HCT116 (cell line): ENCODE measurements at regions not wholly inside any gene's neighbourhood (a gene's known extent, or its start where the extent isn't known, plus 50 kb on each side); places are given as distances from the start of the nearest gene placed in this dataset.

Source experiments
- ATAC-seq: fragments of 200-7000 bp; cut with Tn5 transposase; 2 replicates; pipeline ENCODE4 v1.9.1; 2020; ENCODE audit warnings: mild to moderate bottlenecking, moderate library complexity
- BruUV-seq: library from RNA; stranded (reverse); fragments of 400-500 nt; replicated peaks from 2 replicates; lab custom pipeline; 2021; lab: Mats Ljungman, UMichigan
- CTCF ChIA-PET: fragments of 300-600 bp; sonication (Branson Sonifier 250); formaldehyde crosslinking; loops from one replicate; lab custom pipeline; 2021; ENCODE audit warnings: antibody characterized with exemption; lab: Charles Lee
- POLR2A ChIA-PET: fragments of 300-600, 350-600 bp; sonication (Branson Sonifier 250); formaldehyde crosslinking; loops from one replicate; lab custom pipeline; 2021; ENCODE audit warnings: antibody characterized with exemption; lab: Charles Lee
- RAD21 ChIA-PET, 2 experiments: fragments of 300-600 bp; sonication (Branson Sonifier 250); formaldehyde crosslinking; loops; one replicate each; lab custom pipeline; 2023; ENCODE audit warnings: low total read pairs in 2 of 2; ENCODE audit not compliant: uncharacterized antibody in 2 of 2, unreplicated experiment in 2 of 2, low non-redundant PET in 1 of 2; lab: Charles Lee
- DNase-seq: peaks from one replicate; pipeline ENCODE4 v3.0.0-alpha.2; 2010; ENCODE audit warnings: low read depth, low spot score
- H2AFZ ChIP-seq: fragments of 200-600 bp; shearing (Covaris generic), sonication (generic); 2 replicates; pipeline ENCODE4 v1.6.1; 2017; ENCODE audit warnings: low read depth, mixed run types, mixed read lengths, antibody characterized with exemption, low read length; ENCODE audit not compliant: poor library complexity, severe bottlenecking
- H3K27ac ChIP-seq: 2 replicates; pipeline ENCODE4 v1.5.1; 2012; ENCODE audit warnings: low read depth, low read length
- H3K27me3 ChIP-seq: fragments of 200-600 bp; sonication (generic); 2 replicates; pipeline ENCODE4 v1.6.1; 2016; ENCODE audit warnings: mixed run types, low read length, mixed read lengths; ENCODE audit not compliant: insufficient read depth
- H3K36me3 ChIP-seq, 2 experiments: fragments of 200-500 bp in 1 of 2; fragments of 200-600 bp in 1 of 2; sonication (Bioruptor generic) in 1 of 2; sonication (generic) in 1 of 2; 2 replicates each; pipeline versions ENCODE4 v1.5.1 to v1.6.1; 2014 to 2016; ENCODE audit warnings: low read length in 2 of 2, inconsistent platforms in 1 of 2, mixed read lengths in 1 of 2, mixed run types in 1 of 2; ENCODE audit not compliant: insufficient read depth in 2 of 2, control insufficient read depth in 1 of 2
- H3K4me1 ChIP-seq, 2 experiments: fragments of 200-600 bp in 1 of 2; sonication (generic) in 1 of 2; 2 replicates each; pipeline versions ENCODE4 v1.5.1 to v1.6.1; 2012 to 2017; ENCODE audit warnings: low read length in 2 of 2, inconsistent platforms in 1 of 2, mild to moderate bottlenecking in 1 of 2, mixed read lengths in 1 of 2, mixed run types in 1 of 2, moderate library complexity in 1 of 2; ENCODE audit not compliant: insufficient read depth in 2 of 2, control insufficient read depth in 1 of 2
- H3K4me2 ChIP-seq: fragments of 200-600 bp; sonication (generic); 2 replicates; pipeline ENCODE4 v1.6.1; 2017; ENCODE audit warnings: mixed run types, low read length, mixed read lengths
- H3K4me3 ChIP-seq, 2 experiments: fragments of 200-600 bp in 1 of 2; sonication (generic) in 1 of 2; replicated peaks in 1 of 2; 2 replicates each; pipeline ENCODE4 v1.5.1; 2011 to 2016; ENCODE audit warnings: low read length in 2 of 2, control low read depth in 1 of 2, low read depth in 1 of 2, mild to moderate bottlenecking in 1 of 2, mixed read lengths in 1 of 2, mixed run types in 1 of 2
- H3K79me2 ChIP-seq: fragments of 200-600 bp; sonication (generic); 2 replicates; pipeline ENCODE4 v1.6.1; 2017; ENCODE audit warnings: mild to moderate bottlenecking, mixed run types, low read length, moderate library complexity, mixed read lengths; ENCODE audit not compliant: insufficient read depth
- H3K9ac ChIP-seq: fragments of 200-600 bp; sonication (generic); 2 replicates; pipeline ENCODE4 v1.6.1; 2016; ENCODE audit warnings: low read length, mixed read lengths
- H3K9me2 ChIP-seq: fragments of 200-600 bp; sonication (generic), shearing (Covaris generic); 2 replicates; pipeline ENCODE4 v1.6.1; 2017; ENCODE audit warnings: mixed run types, mild to moderate bottlenecking, moderate library complexity; ENCODE audit not compliant: insufficient read depth
- H3K9me3 ChIP-seq, 2 experiments: fragments of 200-500 bp in 1 of 2; fragments of 200-600 bp in 1 of 2; sonication (Bioruptor generic) in 1 of 2; sonication (generic) in 1 of 2; 2 replicates each; pipeline ENCODE4 v1.6.1; 2014 to 2017; ENCODE audit warnings: low read length in 2 of 2, mixed read lengths in 2 of 2, inconsistent platforms in 1 of 2, low read depth in 1 of 2, mild to moderate bottlenecking in 1 of 2, mixed run types in 1 of 2, moderate library complexity in 1 of 2; ENCODE audit not compliant: control insufficient read depth in 1 of 2, insufficient read depth in 1 of 2
- H4K20me1 ChIP-seq: fragments of 200-600 bp; sonication (generic), shearing (Covaris generic); 2 replicates; pipeline ENCODE4 v1.6.1; 2017; ENCODE audit warnings: mixed run types, mild to moderate bottlenecking, moderate library complexity; ENCODE audit not compliant: insufficient read depth
- ATF3 ChIP-seq: IDR thresholded peaks from 2 replicates; pipeline ENCODE4 v1.6.1; 2012
- CTCF ChIP-seq, 3 experiments: fragments of 200-600 bp in 1 of 3; sonication (generic) in 1 of 3; IDR thresholded peaks in 2 of 3; conservative IDR thresholded peaks in 1 of 3; 2 replicates each; pipeline ENCODE4 v1.5.1; 2012 to 2017; ENCODE audit warnings: low read depth in 2 of 3, low read length in 2 of 3, antibody characterized with exemption in 1 of 3, borderline replicate concordance in 1 of 3, control low read depth in 1 of 3, mild to moderate bottlenecking in 1 of 3, mixed read lengths in 1 of 3, mixed run types in 1 of 3, moderate library complexity in 1 of 3; ENCODE audit not compliant: insufficient read depth in 1 of 3
- EGR1 ChIP-seq: IDR thresholded peaks from 2 replicates; pipeline ENCODE4 v1.6.1; 2012; ENCODE audit warnings: low read depth
- EZH2phosphoT487 ChIP-seq: fragments of 200-600 bp; IDR thresholded peaks from 2 replicates; pipeline ENCODE4 v1.6.1; 2018; ENCODE audit warnings: antibody characterized with exemption, borderline replicate concordance
- FOSL1 ChIP-seq: IDR thresholded peaks from 2 replicates; pipeline ENCODE4 v1.6.1; 2012; ENCODE audit warnings: low read depth
- JUND ChIP-seq: IDR thresholded peaks from 2 replicates; pipeline ENCODE4 v1.6.1; 2012
- MAX ChIP-seq: IDR thresholded peaks from 2 replicates; pipeline ENCODE4 v1.6.1; 2012
- SIN3A ChIP-seq: IDR thresholded peaks from 2 replicates; pipeline ENCODE4 v1.6.1; 2012; ENCODE audit warnings: low read depth
- SP1 ChIP-seq: IDR thresholded peaks from 2 replicates; pipeline ENCODE4 v1.6.1; 2012; ENCODE audit warnings: low read depth
- SRF ChIP-seq: IDR thresholded peaks from 2 replicates; pipeline ENCODE4 v1.6.1; 2012; ENCODE audit warnings: low read depth
- TCF7L2 ChIP-seq: IDR thresholded peaks from 2 replicates; pipeline ENCODE4 v1.7.0; 2011; ENCODE audit warnings: borderline replicate concordance, inconsistent platforms; ENCODE audit not compliant: insufficient read depth, insufficient read length; ENCODE audit errors: extremely low read depth
- YY1 ChIP-seq: IDR thresholded peaks from 2 replicates; pipeline ENCODE4 v1.6.1; 2011; ENCODE audit warnings: low read length, low read depth, moderate library complexity, mild to moderate bottlenecking; ENCODE audit not compliant: insufficient replicate concordance; ENCODE audit errors: extremely low read depth
- ZNF274 ChIP-seq: fragments of 200-500 bp; sonication (Bioruptor generic); IDR thresholded peaks from 2 replicates; pipeline ENCODE4 v1.6.1; 2014; ENCODE audit warnings: mild to moderate bottlenecking, low read depth, low read length, inconsistent platforms
- intact Hi-C: fragments of 100-400 bp; cut with micrococcal nuclease; formaldehyde crosslinking; loops from 2 replicates; pipeline ENCODE4 v1.10.0; 2022

GRCh38 chr14:97336179-97336578, 539.0 kb downstream of the VRK1 start:
- H3K79me2 ChIP-seq = no peaks in the 10 kb centered on the region
- intact Hi-C loops = no loop called here
- TF ChIP-seq SRF = no peak
- TF ChIP-seq EGR1 = no peak
- no peak for TF ChIP-seq CTCF (IDR thresholded peaks at IDR 0.05 in 2 of 3, conservative IDR thresholded peaks at IDR 0.05 in 1 of 3; ENCODE audit: borderline replicate concordance in 1 of 3, insufficient read depth in 1 of 3, low read depth in 2 of 3, low read length in 2 of 3)
- no peaks in the 10 kb centered on the region for H3K9me3 ChIP-seq
- H3K4me3 ChIP-seq = no peak overlapping the region
- no peak overlapping the region for H3K9ac ChIP-seq
- DNase-seq (no peak), ATAC-seq (no peak)
- H3K27me3 ChIP-seq = 0 out of 2 replicates have a peak, but pooled peaks cover 6% of the 10 kb centered on the region
- no peak overlapping the region for H2AFZ ChIP-seq
- no peaks in the 10 kb centered on the region for H3K36me3 ChIP-seq
- no peak overlapping the region for H3K4me2 ChIP-seq
- H4K20me1 ChIP-seq = no peaks in the 10 kb centered on the region
- BruUV-seq = no TSS peak
- H3K27ac ChIP-seq = no peak overlapping the region
- H3K9me2 ChIP-seq = no peaks in the 10 kb centered on the region
- POLR2A ChIA-PET = no interaction called here
- RAD21 ChIA-PET = no interaction called here
- CTCF ChIA-PET = no interaction called here
- H3K4me1 ChIP-seq = no peaks in the 10 kb centered on the region

GRCh38 chr14:97336816-97337215, 539.6 kb downstream of the VRK1 start:
- RAD21 ChIA-PET = no interaction called here
- no peak for DNase-seq
- POLR2A ChIA-PET = no interaction called here
- Histone ChIP-seq H3K79me2 (no peaks in the 10 kb centered on the region), H3K4me2 (no peak overlapping the region), H3K27ac (no peak overlapping the region), H3K9me2 (no peaks in the 10 kb centered on the region), H3K4me3 (no peak overlapping the region), H3K9ac (no peak overlapping the region), H3K4me1 (no peaks in the 10 kb centered on the region), H3K27me3 (peaks cover 7% of the 10 kb centered on the region; the same call in 1 of the 2 replicates), H3K36me3 (no peaks in the 10 kb centered on the region), H2AFZ (no peak overlapping the region), H3K9me3 (no peaks in the 10 kb centered on the region), H4K20me1 (no peaks in the 10 kb centered on the region)
- intact Hi-C loops = no loop called here
- CTCF ChIA-PET = no interaction called here
- no TSS peak for BruUV-seq
- no peak for ATAC-seq
- TF ChIP-seq TCF7L2 = no peak
- no peak for TF ChIP-seq MAX
- TF ChIP-seq YY1 = no peak
- TF ChIP-seq CTCF (IDR thresholded peaks at IDR 0.05 in 2 of 3, conservative IDR thresholded peaks at IDR 0.05 in 1 of 3; ENCODE audit: borderline replicate concordance in 1 of 3, insufficient read depth in 1 of 3, low read depth in 2 of 3, low read length in 2 of 3) = no peak
- no peak for TF ChIP-seq JUND
- no peak for TF ChIP-seq FOSL1
- TF ChIP-seq ZNF274 = no peak
- no peak for TF ChIP-seq EZH2phosphoT487
- TF ChIP-seq SP1 = no peak
- no peak for TF ChIP-seq SIN3A
- no peak for TF ChIP-seq EGR1
- no peak for TF ChIP-seq ATF3
